ENCODE measurements at regions not wholly inside any gene's neighbourhood (a gene's known extent, or its start where the extent isn't known, plus 50 kb on each side); places are given as distances from the start of the nearest gene placed in this dataset.

DNA sequence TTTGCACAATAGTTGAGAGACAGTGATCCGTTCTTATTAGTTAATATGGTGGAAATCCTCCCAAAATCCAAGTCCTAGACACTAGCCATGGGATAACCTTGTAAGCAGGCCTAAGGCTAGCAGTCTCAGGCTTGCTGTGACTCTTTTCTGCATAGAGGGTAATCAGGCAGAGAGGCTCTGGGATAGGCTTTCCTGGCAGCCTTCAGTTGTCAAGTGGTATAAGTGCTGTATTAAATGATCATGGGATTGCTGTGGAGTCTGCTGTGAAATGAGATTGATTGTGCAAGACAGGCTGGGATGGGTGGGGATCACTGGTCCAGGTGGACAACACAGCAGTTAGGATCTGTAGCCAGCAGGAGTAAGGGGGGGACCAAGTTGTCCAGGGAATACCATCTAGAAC, 416.4 kb downstream of the TLE4 start:
- no peak for DNase-seq (ENCODE audit: low spot score)

DNA sequence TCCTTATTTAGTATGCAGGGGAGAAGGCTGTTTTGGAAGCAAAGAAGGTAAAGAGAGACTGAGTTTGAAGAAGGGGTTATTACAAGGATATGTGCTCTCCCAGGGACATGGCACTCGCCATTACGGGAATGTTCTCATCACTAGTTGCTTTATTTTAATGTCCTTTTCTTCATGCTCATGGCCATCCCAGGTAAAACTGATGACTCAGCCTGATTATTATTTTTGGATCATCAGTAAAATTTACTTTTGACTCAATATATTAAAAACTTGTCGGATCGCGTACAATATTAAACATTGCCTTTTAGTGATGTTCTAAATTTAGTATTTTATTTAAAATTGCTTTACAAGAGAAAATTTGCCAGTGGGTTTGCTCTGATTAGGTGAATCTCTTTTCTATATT, 414.7 kb downstream of the TLE4 start:
- no peak for DNase-seq (ENCODE audit: low spot score)

DNA sequence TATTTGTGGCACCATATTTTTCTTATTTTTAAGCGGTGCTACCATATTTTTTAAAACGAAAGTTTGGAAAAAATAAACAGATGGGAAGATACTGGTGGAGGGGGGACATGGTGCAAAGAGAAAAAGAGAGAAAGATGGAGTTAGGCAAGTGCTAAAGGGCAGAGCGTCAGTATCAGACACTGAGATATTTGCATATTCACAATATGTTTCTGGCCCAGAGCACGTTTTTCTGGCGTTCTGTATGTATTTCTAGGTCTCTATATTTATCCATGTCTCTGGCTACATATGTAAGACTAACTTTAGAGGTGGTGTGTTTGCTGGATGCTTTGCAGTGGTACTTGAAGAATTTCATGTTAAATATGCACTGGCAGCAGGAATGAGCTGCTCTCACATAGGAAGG, 414.0 kb downstream of the TLE4 start:
- DNase-seq (ENCODE audit: low spot score), result no peak

DNA sequence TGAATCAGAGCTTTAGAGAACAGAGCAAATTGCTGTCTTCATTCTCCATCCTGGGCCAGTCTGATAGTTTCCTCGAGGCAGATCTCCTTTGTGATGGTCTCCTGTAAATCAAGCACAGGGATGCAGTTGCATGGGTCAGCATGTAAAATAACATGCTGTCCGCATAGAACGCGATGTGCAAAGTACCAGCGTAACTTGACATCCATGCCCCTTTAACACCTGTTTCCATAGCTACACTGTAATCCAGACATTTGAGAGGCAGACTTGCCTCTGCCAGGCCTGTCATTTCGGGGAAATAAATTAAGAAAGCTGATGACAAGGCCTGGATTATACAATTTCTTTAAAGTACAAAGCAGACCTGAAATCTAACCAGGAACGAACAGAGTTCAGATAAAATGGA, 413.5 kb downstream of the TLE4 start:
- no peak for DNase-seq (ENCODE audit: low spot score)

DNA sequence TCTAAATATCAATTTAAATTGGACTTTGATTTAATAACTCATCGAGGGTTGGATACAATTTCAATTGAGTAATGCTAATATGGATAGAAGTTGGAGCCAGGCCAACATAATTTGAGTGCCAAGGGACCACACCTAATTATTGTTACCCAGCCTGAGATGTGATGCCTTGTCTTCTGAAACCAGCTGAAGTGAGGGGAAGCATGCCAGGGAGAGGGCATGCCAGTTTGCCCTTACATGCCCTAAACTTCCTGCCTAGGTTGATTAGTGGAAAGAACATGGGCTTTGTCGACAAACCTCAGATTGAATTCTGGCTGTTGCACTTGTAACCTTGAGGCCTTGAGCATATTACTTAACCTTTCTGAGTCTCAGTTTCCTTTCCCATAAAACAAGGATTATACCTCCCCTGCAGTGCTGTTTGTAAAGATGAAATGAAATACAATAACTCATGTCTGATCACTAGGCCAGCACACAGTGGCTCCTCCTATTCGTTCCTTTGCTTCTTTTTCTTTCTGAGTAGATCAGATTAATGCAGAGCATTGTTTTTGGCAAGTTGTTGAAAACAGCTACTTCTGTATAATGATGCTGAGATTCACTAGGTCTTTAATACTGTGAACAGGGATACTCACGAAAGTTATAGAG, 412.8 kb downstream of the TLE4 start:
- DNase-seq (ENCODE audit: low spot score), result no peak

DNA sequence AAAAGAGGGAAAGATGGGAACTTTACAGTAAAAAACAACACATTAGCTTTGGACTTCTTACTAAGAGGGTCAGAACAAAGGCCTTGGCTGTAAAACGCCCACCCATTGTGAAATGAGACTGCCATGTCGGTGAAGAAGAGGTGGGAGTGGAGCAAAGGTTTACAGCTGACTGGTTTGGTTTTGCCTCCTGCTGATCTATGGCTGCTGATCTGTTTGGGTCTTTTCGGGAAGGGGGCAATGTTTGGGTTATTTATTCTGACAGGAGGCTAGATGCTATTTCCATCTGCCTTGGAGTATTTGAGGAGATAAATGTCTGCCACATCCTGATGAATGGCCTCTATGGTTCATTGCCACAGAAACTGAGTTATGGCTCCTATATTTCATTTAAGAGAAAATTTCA, 408.7 kb downstream of the TLE4 start:
- DNase-seq (ENCODE audit: low spot score), result no peak

DNA sequence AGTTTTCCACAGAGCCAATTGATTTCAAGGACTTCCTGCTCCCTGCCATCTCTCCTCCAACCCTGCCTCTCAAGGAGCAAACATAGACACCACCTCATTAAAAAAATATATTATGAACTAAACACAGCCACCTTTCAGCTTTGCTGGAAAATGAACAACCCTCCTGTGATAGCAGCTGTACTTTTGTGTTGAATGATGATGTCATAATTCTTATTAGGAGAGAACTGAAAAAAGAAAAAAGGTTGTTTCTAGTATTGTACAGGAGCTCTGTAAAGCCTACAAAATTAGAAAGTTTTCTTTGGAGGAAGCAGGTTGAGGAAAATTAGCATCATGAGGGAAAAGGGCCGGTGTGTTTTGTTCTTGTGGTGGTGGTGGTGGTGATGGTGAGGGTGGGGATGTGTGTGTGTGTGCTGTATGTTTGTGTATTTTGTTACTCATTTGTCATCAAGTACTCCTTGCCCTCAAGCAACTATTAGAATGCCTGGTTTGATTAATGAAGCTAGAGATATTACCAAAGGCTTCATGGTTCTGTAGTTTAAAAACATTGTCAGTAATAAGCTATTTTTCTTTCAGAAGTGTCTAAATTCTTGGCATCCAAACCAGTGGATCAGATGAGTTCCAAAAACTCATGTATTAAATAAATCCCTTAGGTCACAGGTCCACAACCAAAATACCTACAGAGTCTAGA, 405.9 kb downstream of the TLE4 start:
- DNase-seq (ENCODE audit: low spot score), result no peak

DNA sequence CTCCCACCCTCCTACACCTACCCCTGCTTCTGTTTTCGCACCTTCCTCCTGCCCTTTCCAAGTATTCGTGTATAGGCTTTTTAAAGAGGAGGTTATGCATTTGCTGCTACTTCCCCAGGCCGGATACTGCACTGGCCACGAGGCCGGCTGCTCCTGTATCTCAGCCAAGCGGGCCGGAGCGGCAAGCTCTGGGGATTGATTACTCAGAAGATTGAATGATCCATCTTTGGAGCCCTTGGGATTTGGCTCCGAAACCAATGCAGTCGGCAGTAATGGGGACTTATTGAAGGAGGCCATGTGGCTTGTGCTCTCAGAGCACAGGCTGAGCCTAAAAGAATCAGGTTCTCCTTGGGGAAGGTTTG, 405.3 kb downstream of the TLE4 start:
- DNase-seq (ENCODE audit: low spot score), result no peak

DNA sequence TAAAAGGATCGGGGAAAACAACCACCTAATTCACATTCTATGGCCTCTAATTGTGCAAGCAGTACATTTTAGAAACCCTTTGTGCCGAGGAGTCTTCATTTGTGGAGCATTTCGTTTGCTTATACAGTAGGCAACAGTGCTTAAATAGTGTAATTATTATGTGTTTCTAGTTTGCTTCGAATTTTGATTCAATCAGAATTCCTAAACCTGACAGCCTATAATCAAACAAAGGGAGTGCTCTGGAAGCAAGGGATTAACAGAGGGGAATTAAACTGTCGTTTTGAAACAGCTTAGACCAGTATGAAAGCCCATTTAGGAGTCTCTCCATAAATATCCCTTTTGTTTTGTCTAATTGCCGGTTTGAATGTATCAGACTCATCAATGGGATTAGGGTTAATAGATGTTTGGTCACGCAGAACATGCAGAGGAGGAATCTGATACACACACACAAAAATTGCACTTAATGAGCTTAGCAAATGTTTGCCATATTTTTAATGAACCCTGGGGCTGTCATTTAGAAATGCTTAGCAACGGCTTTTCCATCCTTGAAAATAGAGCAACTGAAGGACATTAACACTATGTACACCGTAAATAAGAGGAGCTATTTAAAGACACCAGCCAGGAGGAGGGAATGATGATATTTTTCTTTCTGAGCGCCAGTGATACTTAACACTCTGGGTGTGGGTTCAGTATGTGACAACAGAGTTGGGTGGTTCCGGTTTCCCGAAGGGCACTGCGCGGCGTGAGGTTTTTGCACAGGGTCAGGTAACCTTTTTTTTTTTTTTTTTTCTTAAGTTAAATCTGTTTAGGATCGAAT, 404.7 kb downstream of the TLE4 start:
- DNase-seq (ENCODE audit: low spot score), result no peak

DNA sequence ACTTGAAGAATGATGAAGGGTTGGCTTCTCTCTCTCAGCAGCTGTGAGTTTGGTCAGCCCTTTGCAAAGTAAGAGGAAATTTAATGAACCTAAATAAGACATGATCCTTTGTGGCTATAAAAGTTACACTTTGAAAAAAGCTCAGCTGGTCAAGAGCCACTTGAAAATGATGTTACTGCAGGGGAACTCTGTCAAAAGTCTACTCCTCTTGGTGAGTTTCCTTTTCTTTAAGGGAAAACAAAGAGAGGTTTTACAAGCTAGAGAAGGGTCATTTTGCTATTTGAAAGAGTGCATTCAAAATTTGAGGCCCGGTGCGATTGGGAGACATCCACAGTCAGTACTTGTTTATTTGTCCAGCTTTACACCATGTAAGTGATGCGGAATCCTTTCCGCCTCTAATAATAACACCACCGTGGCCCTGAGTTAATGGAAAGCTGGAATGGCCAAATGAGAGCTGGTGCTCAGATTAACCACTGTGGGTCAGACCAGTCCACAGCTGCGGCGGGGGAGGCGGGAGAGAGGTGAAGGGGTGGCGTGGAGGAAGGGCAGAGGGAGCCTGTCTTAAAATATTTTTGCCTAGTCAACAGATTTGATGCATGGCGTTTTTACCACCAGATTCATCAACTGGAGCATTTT, 404.0 kb downstream of the TLE4 start:
- DNase-seq (ENCODE audit: low spot score), result no peak

DNA sequence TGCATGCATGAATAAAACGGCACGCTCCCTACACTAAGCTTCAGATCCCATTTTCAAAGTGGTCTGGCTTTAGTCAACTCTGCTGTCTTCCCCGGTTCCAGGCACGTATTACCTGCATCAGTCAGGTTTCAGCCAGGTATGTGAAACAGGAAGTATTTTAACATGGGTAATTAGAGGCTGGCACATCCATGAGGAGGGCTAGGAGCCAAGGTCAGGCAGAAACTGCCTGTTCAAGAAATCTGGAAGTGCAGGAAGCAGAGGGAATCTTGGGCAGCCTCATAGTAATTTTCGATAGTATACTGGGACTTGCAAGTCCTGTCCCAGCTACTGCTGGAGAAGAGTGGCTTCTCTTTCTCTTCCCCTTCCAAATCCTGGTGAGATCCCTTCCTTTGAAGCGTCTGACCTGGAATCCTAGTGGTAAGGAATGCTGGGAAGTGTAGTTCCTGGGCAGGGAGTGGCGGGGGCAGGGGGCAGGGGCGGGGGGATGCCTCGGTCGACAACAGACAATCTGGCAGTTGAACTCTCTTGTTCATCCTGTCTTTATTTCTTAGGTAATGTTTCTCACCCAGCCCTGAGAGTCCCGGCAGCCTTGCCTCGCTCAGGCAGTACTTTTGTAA, 403.1 kb downstream of the TLE4 start:
- DNase-seq (ENCODE audit: low spot score), result no peak

DNA sequence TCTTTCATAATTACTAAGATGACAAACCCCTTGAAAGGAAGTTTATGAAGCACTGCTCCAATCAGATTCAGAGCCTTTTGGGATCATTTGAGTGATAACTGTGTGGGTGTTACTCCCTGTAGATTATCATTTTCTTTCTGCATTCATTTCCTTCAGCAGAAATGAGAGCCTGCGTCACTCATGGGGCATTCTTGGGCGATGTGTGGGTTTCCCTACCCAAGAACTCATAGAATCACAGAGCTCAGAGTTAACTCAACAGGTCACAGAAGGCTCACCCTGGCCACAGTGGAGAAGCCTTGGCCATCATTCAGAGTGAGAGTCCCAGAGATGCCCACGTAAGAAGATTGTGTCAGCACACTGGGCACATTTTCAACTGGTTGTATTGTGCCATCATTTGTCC, 401.9 kb downstream of the TLE4 start:
- no peak for DNase-seq (ENCODE audit: low spot score)

DNA sequence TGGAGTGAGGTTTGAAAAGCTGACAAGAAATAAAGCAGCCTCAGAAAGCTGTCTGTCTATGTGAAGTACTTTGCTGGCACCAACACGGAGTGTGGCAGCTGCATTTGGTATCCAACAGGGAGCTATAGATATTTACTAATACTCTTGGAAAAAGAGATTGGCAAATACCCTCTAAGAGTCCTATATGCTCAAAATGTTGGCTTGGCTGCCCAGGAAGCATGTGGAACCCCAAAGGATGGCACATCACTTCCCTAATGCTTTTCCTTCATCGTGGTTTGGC, 398.3 kb downstream of the TLE4 start:
- DNase-seq (ENCODE audit: low spot score), result no peak

DNA sequence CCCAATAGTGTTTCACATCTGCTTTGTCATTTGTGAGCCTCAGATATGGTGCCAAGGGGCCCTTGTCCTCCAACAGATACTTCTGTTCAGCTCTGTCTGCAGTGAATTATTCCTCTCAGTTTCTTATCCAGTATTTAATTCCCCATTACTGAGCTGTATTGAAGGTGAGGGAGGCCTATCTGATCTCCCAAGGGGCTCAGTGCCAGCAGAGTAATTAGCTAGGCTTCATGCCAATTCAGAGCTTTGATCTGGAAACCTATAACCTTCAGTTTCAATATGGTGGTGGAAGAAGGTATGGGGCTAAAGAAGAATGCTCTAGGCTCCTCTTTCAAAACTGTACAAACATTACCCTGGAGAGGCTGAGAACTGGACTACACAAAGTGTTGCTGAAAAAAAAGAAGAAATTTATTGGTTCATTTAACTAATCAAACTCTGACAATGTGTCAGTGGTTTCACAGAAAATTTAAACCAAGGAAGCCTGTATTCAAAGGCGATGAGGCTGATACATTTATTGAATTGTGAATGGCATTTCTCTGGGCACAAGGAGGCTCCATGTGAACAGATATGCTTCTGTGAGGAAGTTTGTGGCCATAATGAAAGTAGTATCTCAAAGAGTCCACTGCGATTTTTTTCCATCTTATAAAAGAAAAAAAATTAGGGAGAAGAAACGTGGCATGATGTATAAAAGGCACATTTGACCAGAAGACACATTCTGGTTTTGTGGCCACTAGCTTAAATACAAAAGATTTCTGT, 397.8 kb downstream of the TLE4 start:
- DNase-seq (ENCODE audit: low spot score), result no peak

DNA sequence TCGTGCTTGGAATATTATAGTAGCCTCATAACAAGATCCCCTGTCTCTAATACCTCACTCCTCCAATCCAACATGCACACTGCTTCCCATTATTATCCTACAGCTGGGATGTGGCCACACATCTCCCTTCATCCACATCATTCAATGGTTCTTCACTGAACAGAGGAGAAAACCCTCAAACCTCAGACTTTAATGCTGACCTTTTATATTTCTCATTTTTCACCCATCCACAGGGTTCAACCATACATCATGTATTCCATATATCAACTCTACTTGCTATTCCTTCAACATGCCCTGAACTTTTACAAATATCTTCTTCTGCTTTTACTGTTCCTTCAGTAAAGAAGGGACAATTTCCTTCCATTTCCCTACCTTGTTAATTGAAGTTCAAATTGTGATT, 396.8 kb downstream of the TLE4 start:
- DNase-seq (ENCODE audit: low spot score), result no peak

DNA sequence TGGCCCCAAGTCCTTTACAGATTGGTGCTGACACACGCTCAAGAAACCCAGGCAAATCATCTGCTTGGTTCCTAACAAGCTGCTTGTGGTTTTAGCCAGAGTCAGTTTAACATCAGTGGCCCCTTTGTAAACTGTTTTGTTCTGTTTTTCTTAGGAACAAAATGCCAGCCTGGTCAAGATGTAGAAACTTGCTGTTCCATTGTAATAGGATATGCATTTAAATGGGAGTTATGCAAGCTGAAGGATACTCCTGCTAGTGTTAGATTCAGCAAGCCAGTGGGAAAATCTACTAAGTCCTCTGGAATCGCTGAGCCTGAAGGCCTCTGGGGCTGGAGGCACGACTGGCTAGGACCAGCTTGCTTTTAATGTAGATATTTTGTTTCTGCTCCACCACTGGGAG, 391.1 kb downstream of the TLE4 start:
- no peak for DNase-seq (ENCODE audit: low spot score)

DNA sequence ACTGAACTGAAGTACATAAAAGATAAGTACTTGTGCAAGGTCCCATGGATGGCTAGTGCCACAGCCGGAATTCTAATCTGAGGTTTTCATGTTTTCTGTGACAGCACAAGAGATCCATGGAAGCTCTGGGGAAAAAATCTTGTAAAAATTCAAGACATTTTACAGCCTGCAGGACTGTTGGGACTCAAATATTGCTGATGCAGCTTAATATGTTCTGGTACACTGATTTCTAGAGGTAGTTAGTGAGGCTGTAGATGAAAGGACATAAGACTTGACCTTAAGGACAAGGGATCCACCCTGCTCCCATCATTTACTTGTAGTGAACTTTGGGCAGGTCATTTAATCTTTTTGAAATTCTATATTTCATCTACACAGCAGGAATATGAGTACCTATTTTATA, 390.4 kb downstream of the TLE4 start:
- DNase-seq (ENCODE audit: low spot score), result no peak

DNA sequence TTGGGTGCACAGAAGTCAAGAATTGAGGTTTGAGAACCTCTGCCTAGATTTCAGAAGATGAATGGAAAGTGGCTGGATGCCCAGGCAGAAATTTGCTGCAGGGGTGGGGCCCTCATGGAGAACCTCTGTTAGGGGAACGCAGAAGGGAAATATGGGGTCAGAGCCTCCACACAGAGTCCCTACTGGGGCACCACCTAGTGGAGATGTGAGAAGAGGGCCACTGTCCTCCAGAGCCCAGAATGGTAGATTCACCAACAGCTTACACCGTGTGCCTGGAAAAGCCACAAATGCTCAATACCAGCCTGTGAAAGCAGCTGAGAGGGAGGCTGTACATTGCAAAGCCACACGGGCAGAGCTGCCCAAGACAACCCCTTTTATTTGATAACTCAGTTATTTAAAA, 383.5 kb downstream of the TLE4 start:
- DNase-seq (ENCODE audit: low spot score), result no peak

DNA sequence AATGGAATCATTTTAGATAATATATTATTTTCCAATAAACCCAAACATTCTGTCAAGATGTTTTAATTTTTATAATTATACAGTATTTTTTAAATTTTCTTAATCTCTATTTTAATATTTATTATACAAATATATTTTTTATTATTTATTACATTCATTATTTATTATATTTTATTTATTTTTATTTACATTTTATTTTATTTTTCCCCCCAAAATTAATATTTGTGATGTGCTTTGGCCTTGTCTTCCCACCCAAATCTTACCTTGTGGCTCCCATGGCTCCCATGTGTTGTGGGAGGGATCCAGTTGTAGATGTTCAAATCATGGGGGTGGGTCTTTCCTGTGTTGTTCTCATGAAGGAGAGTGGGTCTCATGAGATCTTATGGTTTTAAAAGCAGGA, 382.1 kb downstream of the TLE4 start:
- DNase-seq (ENCODE audit: low spot score), result no peak

DNA sequence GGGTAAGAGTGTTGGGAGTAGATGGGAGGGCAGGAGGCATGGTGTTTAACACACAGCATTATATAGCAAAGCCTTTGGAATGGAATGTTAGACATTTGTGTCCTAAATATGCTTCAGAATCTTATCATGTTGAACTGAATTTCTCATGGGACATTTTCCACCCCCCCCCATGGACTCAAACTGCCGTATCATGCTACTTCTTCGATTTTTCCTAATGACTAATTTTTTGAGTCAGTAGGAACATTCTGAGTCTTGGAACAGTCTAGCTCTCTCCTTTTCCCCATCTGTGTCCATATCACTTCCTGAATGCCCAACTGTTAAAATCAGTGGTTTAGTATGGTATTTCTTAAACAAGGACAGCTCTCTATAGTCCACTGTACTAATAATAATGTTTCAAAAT, 380.6 kb downstream of the TLE4 start:
- DNase-seq (ENCODE audit: low spot score), result no peak

DNA sequence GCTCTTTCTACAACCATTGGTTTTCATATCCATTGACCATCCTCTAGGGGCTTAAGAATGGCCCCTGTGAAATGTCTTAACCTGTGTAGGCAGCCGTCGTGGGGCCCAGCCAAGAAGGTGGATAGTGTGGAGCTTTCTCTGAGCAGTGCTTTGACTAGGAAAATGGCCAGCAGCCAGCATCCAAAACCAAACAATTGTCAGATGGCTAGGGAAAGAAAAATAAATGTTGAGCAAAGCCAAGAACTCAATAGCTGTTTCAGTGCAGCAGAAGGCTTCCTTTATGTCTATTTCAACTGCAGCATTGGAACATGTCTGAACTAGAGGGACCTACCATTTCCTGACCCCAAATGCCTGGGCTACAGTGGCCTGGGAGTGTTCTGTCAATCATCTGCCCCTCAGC, 374.9 kb downstream of the TLE4 start:
- DNase-seq (ENCODE audit: low spot score), result no peak

DNA sequence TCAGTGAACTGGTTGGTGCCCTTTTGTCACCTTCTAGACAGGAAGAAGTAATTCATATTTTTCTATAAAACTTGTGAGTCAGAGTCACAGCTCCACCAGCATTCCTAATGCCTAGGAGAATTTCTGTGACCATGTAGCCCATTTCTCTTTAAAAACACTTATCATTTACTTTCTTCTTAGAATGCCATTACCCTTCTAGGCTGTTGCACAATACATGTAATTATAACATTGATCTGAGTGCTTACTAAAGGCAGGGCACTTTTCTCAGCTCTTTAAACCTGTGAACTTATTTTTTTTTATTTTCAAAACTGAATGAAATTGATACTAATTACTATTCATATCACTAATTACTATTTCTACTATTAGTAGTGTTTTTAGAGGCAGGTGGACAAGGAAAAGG, 373.7 kb downstream of the TLE4 start:
- DNase-seq (ENCODE audit: low spot score), result no peak

All from AG08395 (cell line).